ENCODE measurements at regions not wholly inside any gene's neighbourhood (a gene's known extent, or its start where the extent isn't known, plus 50 kb on each side); places are given as distances from the start of the nearest gene placed in this dataset.

GRCh38 chr6:4616311-4616710 is 159.9 kb upstream of the CDYL start:
- TF ChIP-seq ZBTB7A (IDR thresholded peaks at IDR 0.05; ENCODE audit: low read depth) (no peak), CREB1 (IDR thresholded peaks at IDR 0.05; ENCODE audit: low read depth) (no peak), REST (IDR thresholded peaks at IDR 0.05; ENCODE audit: low read depth) (no peak), TCF12 (IDR thresholded peaks at IDR 0.05; ENCODE audit: low read depth) (no peak), TAF1 (IDR thresholded peaks at IDR 0.05; ENCODE audit: low read depth) (no peak), EP300 (IDR thresholded peaks at IDR 0.05; ENCODE audit: borderline replicate concordance) (no peak), TEAD4 (IDR thresholded peaks at IDR 0.05) (no peak), CEBPB (IDR thresholded peaks at IDR 0.05) (no peak), FOXM1 (IDR thresholded peaks at IDR 0.05; ENCODE audit: borderline replicate concordance, low read depth) (no peak), YY1 (IDR thresholded peaks at IDR 0.05; ENCODE audit: low read depth) (no peak), NFIC (IDR thresholded peaks at IDR 0.05) (no peak), RAD21 (IDR thresholded peaks at IDR 0.05; ENCODE audit: low read depth) (no peak), EGR1 (IDR thresholded peaks at IDR 0.05) (no peak)
- TF ChIP-seq, protein P1, sequence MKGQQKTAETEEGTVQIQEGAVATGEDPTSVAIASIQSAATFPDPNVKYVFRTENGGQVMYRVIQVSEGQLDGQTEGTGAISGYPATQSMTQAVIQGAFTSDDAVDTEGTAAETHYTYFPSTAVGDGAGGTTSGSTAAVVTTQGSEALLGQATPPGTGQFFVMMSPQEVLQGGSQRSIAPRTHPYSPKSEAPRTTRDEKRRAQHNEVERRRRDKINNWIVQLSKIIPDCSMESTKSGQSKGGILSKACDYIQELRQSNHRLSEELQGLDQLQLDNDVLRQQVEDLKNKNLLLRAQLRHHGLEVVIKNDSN (IDR thresholded peaks at IDR 0.05): no peak
- TF ChIP-seq, protein P2, sequence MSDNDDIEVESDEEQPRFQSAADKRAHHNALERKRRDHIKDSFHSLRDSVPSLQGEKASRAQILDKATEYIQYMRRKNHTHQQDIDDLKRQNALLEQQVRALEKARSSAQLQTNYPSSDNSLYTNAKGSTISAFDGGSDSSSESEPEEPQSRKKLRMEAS (IDR thresholded peaks at IDR 0.05): no peak

DNA sequence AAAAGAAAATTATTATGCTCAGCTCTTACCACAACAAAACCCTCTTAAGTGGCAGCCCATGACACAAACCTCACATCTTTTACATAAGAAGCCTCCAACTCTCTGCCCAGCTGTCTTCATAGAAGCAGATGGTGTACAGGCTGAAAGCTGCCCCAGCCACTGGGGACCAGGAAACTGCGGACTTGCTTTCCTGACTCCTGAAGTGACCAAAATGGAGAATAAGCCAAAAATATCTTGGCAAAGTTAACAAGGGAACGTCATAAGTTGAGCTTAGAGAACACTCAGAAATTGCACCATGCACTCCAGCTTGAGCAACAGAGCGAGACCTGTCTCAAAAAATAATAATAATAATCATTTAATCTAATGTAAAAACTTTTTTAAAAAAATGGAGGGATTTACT is 160.3 kb upstream of the CDYL start:
- no peak for TF ChIP-seq CEBPB (IDR thresholded peaks at IDR 0.05)
- TF ChIP-seq ZBTB7A (IDR thresholded peaks at IDR 0.05; ENCODE audit: low read depth): no peak
- no peak for TF ChIP-seq TAF1 (IDR thresholded peaks at IDR 0.05; ENCODE audit: low read depth)
- TF ChIP-seq, protein P1 (IDR thresholded peaks at IDR 0.05): no peak
- no peak for TF ChIP-seq NFIC (IDR thresholded peaks at IDR 0.05)
- TF ChIP-seq EP300 (IDR thresholded peaks at IDR 0.05; ENCODE audit: borderline replicate concordance): no peak
- TF ChIP-seq EGR1 (IDR thresholded peaks at IDR 0.05): no peak
- TF ChIP-seq TCF12 (IDR thresholded peaks at IDR 0.05; ENCODE audit: low read depth): no peak
- TF ChIP-seq YY1 (IDR thresholded peaks at IDR 0.05; ENCODE audit: low read depth): no peak
- TF ChIP-seq REST (IDR thresholded peaks at IDR 0.05; ENCODE audit: low read depth): no peak
- TF ChIP-seq RAD21 (IDR thresholded peaks at IDR 0.05; ENCODE audit: low read depth): no peak
- TF ChIP-seq, protein P2 (IDR thresholded peaks at IDR 0.05): no peak
- TF ChIP-seq TEAD4 (IDR thresholded peaks at IDR 0.05): no peak
- no peak for TF ChIP-seq CREB1 (IDR thresholded peaks at IDR 0.05; ENCODE audit: low read depth)
- TF ChIP-seq FOXM1 (IDR thresholded peaks at IDR 0.05; ENCODE audit: borderline replicate concordance, low read depth): no peak

DNA sequence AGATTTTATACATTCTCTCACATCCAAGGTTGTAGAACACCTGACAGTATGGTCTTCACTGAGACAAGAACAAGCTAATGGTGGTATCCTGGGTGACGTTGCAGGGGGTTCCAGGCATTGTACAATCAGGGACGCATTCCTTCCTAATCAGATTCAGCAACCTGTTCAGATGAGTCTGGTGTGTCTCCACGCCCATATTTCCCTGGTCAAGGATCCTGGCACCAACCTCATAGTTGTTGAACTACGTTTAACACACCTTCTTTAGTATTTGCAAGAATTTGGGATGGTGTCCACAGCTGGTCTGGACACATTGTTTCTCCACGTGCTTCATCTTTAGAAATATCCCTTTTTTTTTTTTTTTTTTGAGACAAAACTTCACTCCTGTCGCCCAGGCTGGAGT is 161.0 kb upstream of the CDYL start:
- TF ChIP-seq, protein P2 (IDR thresholded peaks at IDR 0.05): no peak
- TF ChIP-seq TCF12 (IDR thresholded peaks at IDR 0.05; ENCODE audit: low read depth) (no peak), CREB1 (IDR thresholded peaks at IDR 0.05; ENCODE audit: low read depth) (no peak), YY1 (IDR thresholded peaks at IDR 0.05; ENCODE audit: low read depth) (no peak), CEBPB (IDR thresholded peaks at IDR 0.05) (no peak), TAF1 (IDR thresholded peaks at IDR 0.05; ENCODE audit: low read depth) (no peak), RAD21 (IDR thresholded peaks at IDR 0.05; ENCODE audit: low read depth) (no peak), FOXM1 (IDR thresholded peaks at IDR 0.05; ENCODE audit: borderline replicate concordance, low read depth) (no peak), REST (IDR thresholded peaks at IDR 0.05; ENCODE audit: low read depth) (no peak), EP300 (IDR thresholded peaks at IDR 0.05; ENCODE audit: borderline replicate concordance) (no peak), EGR1 (IDR thresholded peaks at IDR 0.05) (no peak), TEAD4 (IDR thresholded peaks at IDR 0.05) (no peak), NFIC (IDR thresholded peaks at IDR 0.05) (no peak), ZBTB7A (IDR thresholded peaks at IDR 0.05; ENCODE audit: low read depth) (no peak)
- TF ChIP-seq, protein P1 (IDR thresholded peaks at IDR 0.05): no peak
